NCI-H345 (cell line): ENCODE measurements at regions not wholly inside any gene's neighbourhood (a gene's known extent, or its start where the extent isn't known, plus 50 kb on each side); places are given as distances from the start of the nearest gene placed in this dataset.

Experiments
- DNase-seq: peaks from one replicate; lab custom pipeline; 2025; lab: John Stamatoyannopoulos, UW

DNA sequence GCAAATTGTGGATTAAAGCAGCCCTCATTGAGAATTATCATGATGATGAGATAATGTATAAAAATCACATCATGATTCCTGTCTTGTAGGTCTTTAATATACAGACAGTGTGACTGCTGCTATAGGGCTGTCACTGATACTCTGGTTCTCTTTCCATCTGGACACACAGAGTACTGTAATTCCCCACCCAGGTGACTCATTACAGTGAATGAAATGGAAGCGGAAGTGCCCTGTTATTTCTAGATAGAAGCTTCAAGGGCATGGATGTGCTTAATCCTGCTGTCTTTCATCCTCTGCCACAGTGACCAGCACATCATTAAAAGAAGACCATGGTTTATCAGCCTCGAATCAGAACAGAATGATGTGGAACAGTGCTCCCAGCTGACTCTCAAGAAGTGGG is 1234.0 kb downstream of the SORCS3 start:
- DNase-seq = no peak

DNA sequence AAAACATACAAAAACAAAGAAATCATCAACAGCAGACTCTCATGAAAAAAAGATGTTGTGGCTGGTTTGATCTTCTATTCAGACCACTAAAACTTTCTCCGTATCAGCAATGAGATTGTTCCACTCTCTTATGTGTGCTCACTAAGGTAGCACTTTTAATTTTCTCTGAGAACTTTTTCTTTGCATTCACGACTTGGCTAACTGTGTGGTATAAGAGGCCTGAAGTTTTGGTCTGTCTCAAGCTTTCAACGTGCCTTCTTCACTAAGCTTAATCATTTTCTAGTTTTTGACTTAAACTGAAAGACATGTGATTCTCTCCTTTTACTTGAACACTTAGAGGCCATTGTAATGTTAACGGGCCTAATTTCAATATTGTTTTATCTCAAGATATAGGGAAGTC is 1231.6 kb downstream of the SORCS3 start:
- no peak for DNase-seq

DNA sequence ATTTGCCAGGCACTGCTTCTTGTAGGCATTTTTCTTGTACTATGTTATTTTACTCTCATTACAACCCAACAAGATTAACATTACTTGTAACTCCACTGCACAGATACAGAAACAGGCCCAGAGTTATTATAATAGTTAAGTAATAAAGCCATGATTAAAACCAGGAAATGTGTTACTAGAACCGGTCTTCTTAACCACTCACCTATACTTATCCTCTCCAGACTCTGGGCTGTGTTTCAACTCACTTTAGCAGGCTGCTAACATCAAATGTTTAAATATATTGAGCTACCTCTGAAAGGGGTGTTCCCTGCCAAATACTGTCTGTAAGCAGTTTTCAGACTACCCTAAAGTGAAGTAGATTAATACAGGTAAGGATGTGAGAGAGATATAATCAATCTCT is 1227.8 kb downstream of the SORCS3 start:
- DNase-seq = no peak

DNA sequence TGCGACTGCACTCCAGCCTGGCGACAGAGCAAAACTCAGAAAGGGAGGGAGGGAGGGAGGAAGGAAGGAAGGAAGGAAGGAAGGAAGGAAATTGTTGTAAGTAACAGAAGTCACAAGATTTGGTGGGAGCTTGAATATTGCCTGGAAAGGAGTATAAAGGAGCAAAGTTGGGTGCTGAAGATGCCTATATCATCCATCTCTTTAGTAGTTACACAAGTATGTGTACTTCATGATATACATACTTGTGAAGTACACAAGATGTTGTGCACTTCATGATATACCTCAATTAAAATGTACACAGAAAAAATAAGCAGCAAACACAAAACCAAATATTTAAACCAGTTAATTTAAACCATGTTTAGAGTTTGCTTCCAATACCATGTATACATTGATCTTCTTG is 1223.8 kb downstream of the SORCS3 start:
- no peak for DNase-seq

DNA sequence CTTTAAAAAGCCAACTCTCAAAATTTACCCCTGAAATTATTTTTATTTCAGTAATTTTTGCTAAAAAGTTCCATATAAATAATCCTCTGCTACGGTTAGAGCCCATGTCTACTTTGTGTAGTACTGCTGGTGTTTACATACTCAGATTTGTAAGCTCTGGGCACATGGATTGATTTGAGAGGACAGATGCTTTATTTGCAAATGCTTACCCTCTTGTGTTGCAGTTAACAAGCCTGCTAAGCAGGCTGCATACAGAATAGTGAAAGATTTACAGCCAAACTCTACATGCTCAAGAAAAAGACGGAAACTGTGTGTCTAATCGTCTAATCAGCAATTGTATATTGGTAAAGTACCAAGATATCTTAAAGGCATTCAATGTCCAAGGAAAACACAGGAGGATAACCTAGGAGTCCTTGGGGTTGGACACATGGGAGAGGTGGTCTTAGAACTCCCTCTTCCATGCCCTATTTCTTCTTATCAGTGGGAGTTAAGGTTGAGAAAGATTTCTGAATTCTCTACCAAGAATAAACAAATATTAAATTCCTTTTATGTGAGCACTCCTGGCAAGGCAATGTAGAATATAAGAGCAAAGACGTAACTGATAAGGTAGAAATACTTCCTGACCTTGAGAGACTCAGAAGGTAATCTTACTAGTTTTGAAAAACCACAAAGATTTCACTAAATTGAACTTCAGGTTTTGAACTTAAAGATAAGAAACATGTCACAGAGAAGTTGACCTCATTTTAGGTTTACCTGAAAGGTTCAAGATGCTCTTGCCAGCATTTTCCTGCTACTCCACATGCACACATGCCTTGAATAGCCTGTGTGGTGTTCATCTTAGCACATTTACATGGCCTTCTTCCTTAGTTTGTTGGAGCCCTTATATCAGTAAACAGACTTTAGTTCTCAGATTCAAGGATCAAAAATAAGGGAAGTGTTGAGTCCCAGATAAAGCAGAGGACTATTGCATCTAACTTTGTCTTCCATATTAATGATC is 1216.5 kb downstream of the SORCS3 start:
- no peak for DNase-seq

DNA sequence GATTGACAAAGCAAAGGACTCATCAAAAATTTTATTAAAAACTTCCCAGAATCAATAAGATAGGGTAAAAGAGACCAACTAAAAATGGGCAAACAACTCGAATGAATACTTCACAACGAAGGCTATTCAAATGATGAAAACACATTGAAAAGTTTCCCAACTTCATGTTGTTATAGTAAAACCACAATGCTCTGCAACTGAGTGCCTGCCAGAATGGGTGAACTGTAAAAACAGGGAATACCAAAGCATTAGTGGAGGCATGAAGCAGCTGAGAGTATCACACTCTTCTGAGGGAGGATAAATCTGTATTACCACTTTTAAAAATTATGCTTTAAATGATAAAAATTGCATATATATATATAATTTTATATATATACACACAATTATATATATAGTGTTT is 1214.7 kb downstream of the SORCS3 start:
- DNase-seq = no peak

DNA sequence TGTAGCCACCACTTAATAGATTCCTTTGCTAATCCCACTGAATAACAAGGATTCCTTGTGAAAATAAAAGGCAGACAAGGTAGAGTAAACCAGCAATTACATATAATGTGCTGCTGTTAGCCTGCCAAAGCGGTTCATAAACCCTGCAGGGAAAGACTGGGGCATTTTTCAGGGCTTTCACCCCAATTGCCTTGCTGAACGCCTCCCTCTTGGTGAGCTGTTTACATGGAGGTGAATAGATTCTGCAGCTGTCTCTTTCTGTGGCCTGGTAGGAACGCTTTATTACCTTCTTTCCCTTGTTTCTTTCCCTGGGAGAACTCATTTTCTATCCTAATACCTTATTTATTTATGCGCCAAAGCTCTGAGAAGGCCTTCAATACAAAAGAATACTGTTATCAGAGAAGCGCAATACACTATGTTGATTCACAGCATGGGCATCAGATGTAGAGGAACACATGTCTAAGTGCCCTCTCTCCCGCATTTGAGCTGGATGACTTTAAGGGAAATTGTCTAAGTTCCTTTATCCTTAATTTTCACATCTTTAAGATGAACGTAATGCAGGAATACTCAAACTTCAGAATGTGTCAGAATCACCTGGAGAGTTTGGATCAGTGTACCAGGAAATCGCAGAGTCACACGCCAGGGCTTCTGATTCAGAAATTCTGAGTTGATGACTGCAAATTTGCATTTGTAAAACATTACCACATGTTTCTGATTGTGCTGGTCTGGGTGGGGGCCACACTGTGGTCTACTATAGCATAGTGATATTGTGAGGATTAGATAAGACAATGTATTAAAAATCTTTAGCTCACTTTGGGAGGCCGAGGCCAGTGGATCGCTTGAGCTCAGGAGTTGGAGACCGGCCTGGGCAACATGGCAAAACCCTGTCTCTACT is 1203.8 kb downstream of the SORCS3 start:
- DNase-seq = no peak

DNA sequence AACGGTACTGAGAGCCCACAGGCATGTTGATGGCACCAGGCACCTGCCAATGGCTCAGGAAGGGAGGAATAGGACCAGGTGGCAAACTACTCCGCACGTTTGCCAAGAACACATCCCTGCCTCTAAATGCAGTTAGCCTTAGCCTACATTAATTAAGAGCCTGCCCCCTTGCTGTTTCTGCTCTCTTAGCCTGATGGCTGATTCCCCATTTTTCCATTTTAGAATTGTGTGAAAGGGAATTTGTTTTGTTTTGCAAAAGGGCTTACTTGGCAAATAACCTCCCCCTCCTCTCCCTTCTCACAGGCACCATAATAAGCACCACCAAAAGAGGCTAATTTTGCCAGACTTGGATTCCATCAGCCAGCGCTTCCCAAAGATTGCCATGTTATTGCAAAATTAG is 1203.2 kb downstream of the SORCS3 start:
- no peak for DNase-seq

DNA sequence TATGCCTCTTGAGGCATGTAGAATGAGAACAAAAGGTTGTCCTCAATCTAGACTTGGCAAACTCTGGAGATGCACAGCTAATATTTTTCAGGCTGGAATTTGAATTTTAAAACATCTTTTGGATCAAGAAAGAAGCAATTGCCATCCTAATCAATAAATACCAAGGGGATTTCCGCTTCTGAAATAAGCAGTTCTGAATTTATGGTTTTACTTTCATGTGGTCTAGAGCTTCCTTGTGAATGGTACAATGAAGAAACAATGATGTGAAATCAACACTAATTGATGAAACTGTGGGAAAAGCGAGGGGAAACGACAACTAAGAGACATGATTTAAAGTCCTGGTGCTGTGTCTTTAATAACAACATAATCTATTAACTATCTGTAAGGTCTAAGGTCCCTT is 1202.7 kb downstream of the SORCS3 start:
- DNase-seq = no peak

DNA sequence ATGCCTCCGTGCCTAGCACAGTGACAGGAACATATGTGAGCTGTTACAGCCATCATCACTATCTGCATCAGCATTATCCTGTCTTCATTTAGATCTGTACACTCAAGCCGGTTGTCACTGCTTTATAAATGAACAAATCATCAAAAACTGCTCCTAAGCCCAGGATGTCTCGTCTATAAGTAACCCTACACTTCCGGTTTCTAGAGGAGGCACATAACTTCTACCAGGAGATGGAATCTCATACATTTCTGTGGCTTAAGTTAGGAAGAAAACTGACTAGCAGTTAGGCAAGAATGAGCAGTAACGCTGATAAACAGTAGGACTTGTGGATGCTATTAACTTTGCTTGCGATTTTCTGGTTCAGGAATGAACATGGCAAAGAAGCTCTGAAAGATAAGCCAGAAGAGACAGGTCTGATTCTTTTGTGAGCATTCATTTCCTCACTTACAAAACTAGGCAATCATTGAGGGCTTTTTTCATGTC is 1199.2 kb downstream of the SORCS3 start:
- DNase-seq = no peak

DNA sequence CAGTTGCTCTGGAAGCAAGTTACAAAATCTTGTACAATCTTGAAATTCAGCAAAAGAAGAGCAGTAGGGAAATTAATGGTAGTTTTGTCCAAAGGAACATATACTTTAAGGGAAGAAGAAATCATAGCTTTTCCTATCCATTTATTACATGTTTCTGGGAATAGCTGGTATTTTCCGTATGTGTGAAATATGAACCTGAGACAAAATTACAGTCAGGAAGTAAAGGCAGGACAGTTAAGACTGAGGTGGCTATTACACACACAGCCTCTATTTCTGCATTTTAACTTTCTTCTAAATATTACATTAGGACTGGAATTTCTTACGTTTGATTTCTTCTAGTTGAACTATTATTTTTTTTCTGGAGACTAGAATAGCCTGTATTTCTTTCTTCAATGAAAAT is 1197.3 kb downstream of the SORCS3 start:
- DNase-seq = no peak

DNA sequence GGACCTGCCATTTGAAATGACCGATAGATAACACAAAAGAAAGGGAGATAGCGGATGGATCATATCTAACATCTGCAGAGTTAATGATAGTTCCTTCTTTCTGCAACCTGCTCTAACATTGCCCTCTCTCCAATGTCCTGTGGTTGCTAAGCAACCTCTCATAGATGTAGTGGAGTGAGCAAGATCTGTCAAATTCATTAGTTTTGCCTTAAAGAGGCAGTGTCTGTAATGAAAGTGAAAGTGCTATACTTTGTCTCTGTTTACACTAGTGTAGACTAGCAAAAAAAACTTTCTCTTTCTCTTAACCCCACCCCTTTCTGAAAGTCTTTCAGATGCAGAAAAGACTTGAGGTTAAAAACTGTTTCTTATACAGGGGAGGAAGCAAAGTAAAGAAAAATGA is 1196.9 kb downstream of the SORCS3 start:
- DNase-seq = no peak

DNA sequence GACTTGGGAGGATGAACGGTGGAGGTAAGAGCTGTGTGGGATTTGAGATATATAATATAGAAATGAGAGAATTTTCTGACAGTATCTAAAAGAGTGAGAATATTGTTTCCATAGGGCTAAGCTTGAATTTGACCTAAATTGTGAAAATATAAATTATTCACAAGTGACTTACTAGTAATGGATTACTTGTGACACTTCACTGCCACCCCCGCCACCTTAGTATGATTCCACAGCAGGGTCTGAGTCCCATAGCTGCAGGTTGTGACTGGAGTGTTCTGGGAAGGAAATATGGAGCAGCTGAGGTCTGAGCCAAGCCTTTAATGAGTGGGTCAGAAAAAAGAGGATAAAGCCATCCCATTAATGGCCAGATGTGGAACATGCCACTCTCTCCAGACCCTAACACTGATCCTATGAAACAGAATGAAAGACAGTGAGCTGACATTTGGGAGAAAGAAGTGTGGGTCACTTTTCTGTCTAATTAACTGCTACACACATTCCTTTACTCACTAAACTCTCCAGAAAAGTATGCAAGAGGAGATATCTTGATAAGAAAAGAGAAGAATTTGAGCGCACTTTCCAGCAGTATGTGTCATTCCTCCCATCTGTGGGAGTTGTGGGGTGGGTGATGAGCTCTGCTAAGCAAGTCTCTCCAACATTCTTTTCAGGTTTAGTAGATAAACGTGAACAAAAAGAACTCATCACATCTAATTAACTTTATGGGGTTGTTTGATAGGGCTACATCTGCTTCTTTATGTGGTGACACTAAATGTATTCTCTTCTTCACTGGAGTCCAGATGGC is 1193.4 kb downstream of the SORCS3 start:
- no peak for DNase-seq

DNA sequence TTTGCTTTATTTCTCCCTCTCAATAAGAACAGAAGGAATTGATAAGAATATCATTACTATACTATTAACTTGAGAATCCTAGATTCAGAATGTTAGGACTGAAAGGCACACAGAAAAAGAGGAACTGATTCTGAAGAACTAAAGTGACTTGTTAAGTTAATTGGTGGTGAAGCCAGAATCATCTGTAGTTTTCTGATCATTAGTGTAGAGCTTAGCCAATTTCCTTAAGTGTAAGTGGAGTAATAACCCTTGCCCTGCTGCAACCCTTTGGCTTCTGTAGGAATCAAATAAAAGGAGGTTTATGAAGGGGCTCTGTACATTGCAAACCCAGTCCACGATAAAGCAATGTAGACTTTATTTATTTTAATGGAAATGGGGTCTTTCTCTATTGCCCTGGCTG is 1186.0 kb downstream of the SORCS3 start:
- no peak for DNase-seq

DNA sequence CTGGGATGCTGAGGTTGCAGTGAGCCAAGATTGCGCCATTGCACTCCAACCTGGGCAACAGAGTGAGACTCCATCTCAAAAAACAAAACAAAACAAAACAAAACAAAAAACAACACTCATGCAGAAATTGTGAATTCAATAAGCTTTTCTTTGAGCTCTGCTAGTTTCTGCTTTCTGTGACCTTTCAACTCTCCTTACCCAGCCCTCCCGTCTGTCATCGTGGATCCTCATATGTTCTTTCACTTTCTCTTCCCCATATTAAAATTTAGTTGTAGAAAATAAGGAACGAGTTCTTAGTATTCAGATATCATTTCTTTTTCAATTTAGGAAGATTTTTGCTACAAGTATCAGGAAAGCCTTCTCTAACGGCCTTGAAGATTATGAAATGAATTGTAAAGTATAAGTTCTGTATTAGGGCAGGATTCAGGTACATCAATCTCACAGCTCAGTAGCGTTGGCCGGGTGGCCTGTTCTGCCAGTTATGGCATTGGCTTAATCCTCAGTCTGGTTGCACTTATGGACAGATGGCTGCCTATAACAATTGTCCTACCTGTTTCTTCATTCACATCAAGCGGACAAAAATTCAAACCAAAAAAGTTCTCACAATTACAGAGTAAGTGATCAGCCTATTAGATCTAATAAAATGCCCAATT is 1167.0 kb downstream of the SORCS3 start:
- DNase-seq = no peak

DNA sequence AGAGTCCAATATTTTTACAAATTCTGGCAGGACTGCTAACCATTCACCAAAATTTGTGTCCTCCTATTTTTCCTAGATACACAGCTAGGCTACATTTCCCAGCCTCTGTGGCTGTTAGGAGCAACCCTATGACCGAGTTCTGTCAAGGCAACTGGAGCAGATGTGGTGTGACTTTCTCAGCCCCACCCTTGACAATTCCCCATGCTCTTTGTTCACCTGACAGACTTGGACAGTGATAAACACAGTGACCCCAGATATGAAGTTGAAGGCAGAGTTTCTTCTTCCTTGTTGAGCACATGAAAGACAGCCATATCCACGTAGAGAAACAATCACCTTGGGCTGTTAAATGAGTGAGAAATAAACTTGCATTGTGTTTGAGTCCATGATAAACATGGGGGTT is 1162.1 kb downstream of the SORCS3 start:
- no peak for DNase-seq

DNA sequence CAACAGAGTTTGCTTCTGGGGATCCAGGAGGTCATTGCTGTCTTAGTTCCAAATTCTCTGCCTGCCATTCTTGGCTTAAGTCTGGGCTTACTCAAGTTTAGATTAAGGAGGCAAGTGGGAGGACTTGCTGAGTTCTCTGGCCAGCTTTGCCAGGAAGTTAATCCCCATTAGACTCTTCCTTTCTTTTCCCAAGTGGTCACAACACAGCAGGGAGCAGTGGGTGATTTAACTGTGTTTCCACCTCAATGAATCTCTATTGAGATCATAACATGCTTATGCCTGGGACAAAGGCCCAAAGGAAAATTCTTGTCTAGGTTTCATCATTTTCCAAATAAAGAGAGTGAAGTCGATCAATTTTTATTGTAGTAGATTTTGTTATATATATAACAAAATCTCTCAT is 1159.6 kb downstream of the SORCS3 start:
- DNase-seq = no peak

DNA sequence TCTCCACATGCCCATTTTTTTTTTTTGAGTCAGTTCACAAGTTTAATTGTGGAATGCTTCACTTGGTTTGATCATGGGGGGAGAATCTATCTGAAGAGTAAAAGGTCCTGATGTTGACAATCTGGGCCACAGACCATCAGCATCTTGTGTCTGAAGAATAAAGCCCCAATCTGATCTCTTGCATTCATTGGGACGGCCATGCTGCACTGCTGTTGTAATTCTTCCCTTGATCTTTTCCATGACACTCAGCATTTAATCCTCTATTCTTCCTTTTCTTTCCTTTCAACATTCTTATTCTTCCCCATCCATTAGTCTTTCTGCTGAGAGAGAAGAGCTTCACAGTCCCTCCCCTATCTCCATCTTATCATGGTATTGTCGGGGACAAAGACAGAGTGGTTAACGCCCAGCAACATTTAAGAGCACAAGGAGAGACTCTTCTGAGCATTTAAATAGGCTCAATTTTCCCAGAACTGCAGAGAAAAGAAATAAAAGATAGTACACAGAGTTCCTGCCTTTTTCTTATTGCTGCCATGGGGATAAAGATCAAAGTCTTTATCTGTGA is 1157.3 kb downstream of the SORCS3 start:
- DNase-seq = no peak

DNA sequence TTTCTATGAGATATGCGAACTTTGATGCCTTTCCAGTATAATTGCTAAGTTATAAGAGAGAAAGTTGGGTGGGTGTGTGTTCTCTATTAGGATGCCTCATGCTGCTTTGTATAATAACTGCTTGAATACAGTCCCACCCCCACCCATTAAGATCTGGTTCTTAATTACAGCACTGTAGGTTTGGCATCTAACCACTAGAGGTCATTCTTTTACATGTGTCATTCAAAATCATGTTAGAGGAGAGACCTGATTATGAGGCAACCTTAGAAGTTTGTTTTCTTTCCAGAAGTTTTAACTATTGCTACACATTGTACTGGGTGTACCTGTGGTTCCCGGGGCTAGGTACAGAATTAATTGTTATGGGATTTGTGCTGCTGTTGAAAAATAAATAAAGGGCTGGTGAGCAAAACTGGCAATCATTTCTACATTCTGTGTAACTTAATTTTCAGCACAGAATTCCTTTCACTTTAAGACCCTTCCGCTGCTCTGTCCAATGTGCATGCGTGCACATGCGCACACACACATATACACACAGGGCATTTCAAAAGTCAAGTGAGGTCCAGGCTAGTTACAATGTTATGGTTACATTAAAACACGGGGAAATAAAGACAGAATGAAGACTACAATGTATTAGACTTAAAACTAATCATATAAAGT is 1156.3 kb downstream of the SORCS3 start:
- peak; percentile 1 for DNase-seq

DNA sequence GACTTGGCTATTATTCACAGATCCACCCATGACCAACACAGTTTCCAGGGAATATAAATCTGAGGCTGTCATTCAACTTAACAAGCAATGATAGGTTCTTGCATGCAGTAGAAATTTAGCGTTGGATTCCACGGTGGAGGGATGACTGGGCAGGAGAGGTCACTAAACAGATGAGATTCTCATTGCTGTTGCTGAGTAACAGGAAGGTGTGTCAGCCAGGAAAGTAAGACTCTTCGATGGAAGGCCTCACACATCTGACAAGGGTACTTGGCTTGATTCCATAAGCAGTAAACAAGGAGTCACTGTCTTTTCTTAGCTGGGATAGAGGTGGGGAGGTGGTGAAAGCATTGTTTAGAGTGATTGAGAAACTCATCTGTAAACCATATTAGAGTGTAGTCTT is 1152.0 kb downstream of the SORCS3 start:
- no peak for DNase-seq

DNA sequence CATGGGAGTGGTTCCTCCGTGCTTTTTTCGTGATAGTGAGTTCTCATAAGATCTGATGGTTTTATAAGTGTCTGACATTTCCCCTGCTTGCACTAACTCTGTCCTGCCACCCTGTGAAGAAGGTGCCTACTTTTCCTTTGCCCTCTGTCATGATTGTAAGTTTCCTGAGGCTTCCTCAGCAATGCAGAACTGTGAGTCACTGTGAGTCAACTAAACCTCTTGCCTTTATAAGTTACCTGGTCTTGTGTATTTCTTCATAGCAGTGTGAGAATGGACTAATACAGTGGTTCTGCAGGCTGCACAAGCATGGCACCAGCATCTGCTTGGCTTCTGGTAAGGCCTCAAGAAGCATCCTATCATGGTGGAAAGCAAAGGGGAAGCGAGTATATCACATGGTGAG is 1144.6 kb downstream of the SORCS3 start:
- no peak for DNase-seq
